Gastrocnemius medialis (tissue), 4 donors: ENCODE measurements at regions not wholly inside any gene's neighbourhood (a gene's known extent, or its start where the extent isn't known, plus 50 kb on each side); places are given as distances from the start of the nearest gene placed in this dataset.

Experiments used
- ATAC-seq, 2 donors: fragments of 150-250 bp; one replicate each; pipeline ENCODE4 v1.9.1; 2016
- DNase-seq, 2 donors: peaks; one replicate each; pipeline ENCODE4 v3.0.0-alpha.2; 2019
- H3K27ac ChIP-seq, 4 donors: fragments of 200-600 bp; sonication (generic); 1 replicate in 1 of 4; 2 replicates in 3 of 4; pipeline ENCODE4 v1.5.1; 2016 to 2018; ENCODE audit warnings: mild to moderate bottlenecking in 2 of 4, moderate library complexity in 1 of 4
- H3K27me3 ChIP-seq, 3 donors: fragments of 200-600 bp; sonication (generic) in 2 of 3; 1 replicate in 1 of 3; 2 replicates in 2 of 3; pipeline versions ENCODE4 v1.5.1 to v1.6.0; 2016 to 2019; ENCODE audit warnings: mild to moderate bottlenecking in 1 of 3, moderate library complexity in 1 of 3
- H3K36me3 ChIP-seq, 2 donors: fragments of 200-600 bp; sonication (generic) in 1 of 2; one replicate each; pipeline ENCODE4 v1.5.1; 2017 to 2018
- H3K4me1 ChIP-seq, 2 donors: fragments of 200-600 bp; sonication (generic) in 1 of 2; one replicate each; pipeline ENCODE4 v1.5.1; 2016 to 2017; ENCODE audit warnings: mild to moderate bottlenecking in 2 of 2
- H3K4me3 ChIP-seq, 4 donors: fragments of 200-600 bp; sonication (generic) in 3 of 4; 1 replicate in 1 of 4; 2 replicates in 3 of 4; pipeline ENCODE4 v1.5.1; 2016 to 2019; ENCODE audit warnings: mild to moderate bottlenecking in 2 of 4
- H3K9me3 ChIP-seq, 3 donors: fragments of 200-600 bp; sonication (generic) in 2 of 3; 1 replicate in 1 of 3; 2 replicates in 2 of 3; pipeline ENCODE4 v1.5.1; 2016 to 2019
- CTCF ChIP-seq, 5 experiments: fragments of 450-650 bp in 3 of 5; fragments of 200-600 bp in 2 of 5; sonication (generic) in 2 of 5; IDR thresholded peaks in 4 of 5; conservative IDR thresholded peaks in 1 of 5; 1 replicate in 4 of 5; 2 replicates in 1 of 5; pipeline ENCODE4 v1.5.1; 2016 to 2019; ENCODE audit warnings: antibody characterized with exemption in 5 of 5, mild to moderate bottlenecking in 3 of 5, moderate library complexity in 3 of 5
- POLR2A ChIP-seq, 2 donors: fragments of 450-650 bp; IDR thresholded peaks; one replicate each; pipeline ENCODE4 v1.6.1; 2017; ENCODE audit warnings: antibody characterized with exemption in 2 of 2, mild to moderate bottlenecking in 2 of 2, moderate library complexity in 2 of 2
- in situ Hi-C, 4 donors: fragments of 200-750 bp; cut with MboI; loops; one replicate each; pipeline versions ENCODE4 v1.15.0 to v1.8.0; 2017; ENCODE audit warnings: low sequenced_read_pairs in 4 of 4
- intact Hi-C: fragments of 100-400 bp; cut with DNase I; formaldehyde crosslinking; loops from one replicate; pipeline ENCODE4 v1.15.1; 2023; ENCODE audit warnings: low total_unique reads

- Histone ChIP-seq H3K27ac (no peak overlapping the region), H3K4me3 (no peak overlapping the region), H3K36me3 (no peaks in the 10 kb centered on the region), H3K4me1 (no peaks in the 10 kb centered on the region), H3K9me3 (no peaks in the 10 kb centered on the region), H3K27me3 (no peaks in the 10 kb centered on the region)
- TF ChIP-seq CTCF (IDR thresholded peaks at IDR 0.05 in 4 of 5, conservative IDR thresholded peaks at IDR 0.05 in 1 of 5) (no peak), POLR2A (IDR thresholded peaks at IDR 0.05) (no peak)
- intact Hi-C loops, result no loop called here
- no peak for ATAC-seq
- no peak for DNase-seq
- in situ Hi-C loops, result no loop called here
These were observed 260.4 kb downstream of the RPLP1 start for GRCh38 chr15:69712991-69713390.

GRCh38 chr15:69713726-69714559, 261.3 kb downstream of the RPLP1 start:
- Histone ChIP-seq H3K9me3 (no peaks in the 10 kb centered on the region), H3K4me1 (no peaks in the 10 kb centered on the region), H3K36me3 (no peaks in the 10 kb centered on the region), H3K4me3 (no peak overlapping the region), H3K27ac (no peak overlapping the region), H3K27me3 (no peaks in the 10 kb centered on the region)
- ATAC-seq (no peak), DNase-seq (no peak)
- TF ChIP-seq CTCF (IDR thresholded peaks at IDR 0.05 in 4 of 5, conservative IDR thresholded peaks at IDR 0.05 in 1 of 5) (no peak), POLR2A (IDR thresholded peaks at IDR 0.05) (no peak)
- in situ Hi-C loops, result no loop called here
- intact Hi-C loops, result no loop called here

GRCh38 chr15:69715210-69715609, 262.6 kb downstream of the RPLP1 start:
- intact Hi-C loops, result no loop called here
- in situ Hi-C loops, result no loop called here
- no peaks in the 10 kb centered on the region for H3K36me3 ChIP-seq
- H3K27ac ChIP-seq, result no peak overlapping the region
- ATAC-seq (no peak), DNase-seq (no peak)
- H3K4me1 ChIP-seq, result no peaks in the 10 kb centered on the region
- H3K9me3 ChIP-seq, result no peaks in the 10 kb centered on the region
- no peaks in the 10 kb centered on the region for H3K27me3 ChIP-seq
- no peak for TF ChIP-seq CTCF (IDR thresholded peaks at IDR 0.05 in 4 of 5, conservative IDR thresholded peaks at IDR 0.05 in 1 of 5)
- no peak for TF ChIP-seq POLR2A (IDR thresholded peaks at IDR 0.05)
- H3K4me3 ChIP-seq, result no peak overlapping the region

- intact Hi-C loops, result no loop called here
- no peaks in the 10 kb centered on the region for H3K36me3 ChIP-seq
- in situ Hi-C loops, result no loop called here
- no peak overlapping the region for H3K4me3 ChIP-seq
- no peak overlapping the region for H3K27ac ChIP-seq
- DNase-seq (no peak), ATAC-seq (no peak)
- no peaks in the 10 kb centered on the region for H3K9me3 ChIP-seq
- TF ChIP-seq CTCF (IDR thresholded peaks at IDR 0.05 in 4 of 5, conservative IDR thresholded peaks at IDR 0.05 in 1 of 5) (no peak), POLR2A (IDR thresholded peaks at IDR 0.05) (no peak)
- H3K27me3 ChIP-seq, result no peaks in the 10 kb centered on the region
- peaks cover 0 to 2% of the 10 kb centered on the region in 2 donors for H3K4me1 ChIP-seq
These were observed 265.8 kb downstream of the RPLP1 start for GRCh38 chr15:69718436-69718835.
